HG03575 (cell line): ENCODE measurements at regions not wholly inside any gene's neighbourhood (a gene's known extent, or its start where the extent isn't known, plus 50 kb on each side); places are given as distances from the start of the nearest gene placed in this dataset.

Experiments used
- ATAC-seq: cut with Tn5 transposase; IDR thresholded peaks from one replicate; pipeline ENCODE4 v1.9.1; 2021; ENCODE audit not compliant: unreplicated experiment, insufficient number of reproducible peaks, low FRiP score; ENCODE audit errors: extremely low read depth

DNA sequence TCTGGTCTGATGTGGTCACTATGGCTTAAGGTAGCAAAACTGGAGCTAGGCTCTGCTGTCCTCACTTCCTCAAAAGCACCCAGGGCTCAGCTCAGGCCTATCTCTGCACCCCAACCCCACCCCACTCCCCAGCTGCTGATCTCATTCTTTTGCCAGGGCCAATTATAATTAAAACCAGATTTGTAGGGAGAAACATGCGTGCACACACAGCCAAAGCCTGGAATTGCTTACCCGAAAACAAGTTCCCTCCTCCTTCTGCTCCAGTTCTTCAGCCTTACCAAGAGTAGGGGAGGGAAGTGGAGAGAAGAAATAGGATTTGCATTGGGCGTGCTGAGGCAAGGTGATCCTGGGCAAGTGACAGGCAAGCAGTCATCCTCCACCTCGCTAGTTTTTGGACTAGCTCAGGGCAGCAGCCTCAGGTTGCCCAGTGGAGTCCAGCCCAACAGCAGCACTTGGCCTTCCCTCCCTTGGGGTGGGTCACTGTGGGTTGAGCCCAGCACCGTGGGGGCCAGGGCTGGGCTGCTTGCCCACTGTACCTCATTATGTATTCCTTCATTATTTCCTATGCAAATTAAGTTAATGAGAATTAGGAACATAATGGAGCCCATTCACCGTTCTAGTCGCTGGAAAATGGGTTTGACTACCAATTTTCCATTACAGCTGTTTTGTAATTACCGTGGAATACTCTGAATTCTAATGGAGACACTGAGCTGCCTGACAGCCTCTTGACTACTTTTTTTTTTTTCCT, 199.1 kb upstream of the CELF4 start:
- ATAC-seq: no peak

GRCh38 chr18:37762076-37762621, 196.6 kb upstream of the CELF4 start:
- ATAC-seq: no peak

DNA sequence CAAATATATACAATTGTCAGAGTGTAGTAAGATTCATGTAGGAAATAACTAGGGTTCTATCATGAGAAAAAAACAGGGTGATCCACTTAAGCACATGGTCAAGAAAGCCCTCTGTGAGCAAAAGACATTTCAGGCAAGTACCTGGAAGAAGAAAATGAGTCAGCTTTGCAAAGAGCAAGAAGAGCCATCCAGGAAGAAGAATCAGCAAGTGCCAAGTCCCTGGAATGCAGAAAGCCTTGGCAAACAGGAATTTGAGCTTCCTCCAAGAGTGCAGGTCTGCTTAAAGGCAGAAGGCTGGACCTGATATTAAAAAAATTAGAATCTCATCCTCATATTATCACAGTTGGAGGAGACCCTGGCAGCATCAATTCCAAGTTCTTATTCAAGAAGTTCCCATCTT, 188.5 kb upstream of the CELF4 start:
- ATAC-seq: no peak

GRCh38 chr18:37742436-37742835, 176.8 kb upstream of the CELF4 start:
- ATAC-seq: no peak

- ATAC-seq: no peak
These were observed 175.5 kb upstream of the CELF4 start for GRCh38 chr18:37741032-37741623.

- ATAC-seq: no peak
These were observed 168.8 kb upstream of the CELF4 start for GRCh38 chr18:37734406-37734805.

- no peak for ATAC-seq
These were observed 164.1 kb upstream of the CELF4 start for GRCh38 chr18:37729716-37730115.

- no peak for ATAC-seq
These were observed 158.6 kb upstream of the CELF4 start for GRCh38 chr18:37724206-37724605.

DNA sequence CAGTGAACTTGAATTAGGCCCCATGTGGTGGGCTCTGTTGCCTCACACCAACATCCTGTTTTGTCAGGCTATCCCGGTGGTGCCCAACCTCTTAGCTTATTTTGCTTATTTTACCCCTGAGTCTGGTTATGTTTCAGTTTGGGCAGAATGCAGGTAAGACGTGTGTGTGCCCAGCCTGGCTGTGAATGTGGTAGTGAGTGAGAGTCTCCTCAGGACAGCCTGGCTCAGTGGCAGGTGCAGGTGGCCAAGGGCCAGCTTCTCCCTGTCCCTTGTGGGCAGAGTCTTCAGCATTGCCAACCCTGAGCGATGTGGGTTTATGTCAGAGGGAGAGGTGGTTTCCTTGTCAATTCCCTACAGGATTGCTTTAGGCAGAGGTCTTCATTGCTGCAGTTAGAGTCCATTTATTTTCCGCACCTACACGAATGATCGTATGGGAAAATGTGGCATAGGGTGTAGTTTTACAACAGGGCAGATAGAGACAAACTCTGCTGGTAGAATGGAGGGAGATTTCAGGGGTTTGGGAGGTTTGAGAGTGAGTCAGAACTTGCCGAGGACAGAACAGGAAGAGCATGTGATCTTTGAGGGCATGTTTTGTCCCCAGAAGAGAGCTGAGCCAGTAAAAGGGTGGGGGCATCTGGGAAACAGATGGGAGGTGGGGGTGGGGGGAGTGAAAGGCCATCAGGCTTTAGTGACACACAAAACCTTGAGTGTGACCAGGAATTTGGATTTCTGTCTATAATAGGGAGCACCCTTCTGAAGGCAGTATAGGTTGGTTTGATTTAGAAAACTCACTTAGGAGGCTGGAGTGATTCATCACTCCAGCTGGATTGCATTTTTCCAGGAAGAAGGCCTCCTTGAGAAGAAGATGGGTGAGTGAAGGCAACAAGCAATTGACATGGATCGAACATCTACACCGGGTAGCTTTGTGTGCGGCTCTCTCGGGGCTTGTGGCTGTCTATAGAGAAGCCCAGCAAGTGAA, 156.2 kb upstream of the CELF4 start:
- ATAC-seq: no peak

- ATAC-seq: no peak
These were observed 155.1 kb upstream of the CELF4 start for GRCh38 chr18:37720663-37721062.

GRCh38 chr18:37717656-37718055, 152.1 kb upstream of the CELF4 start:
- no peak for ATAC-seq

DNA sequence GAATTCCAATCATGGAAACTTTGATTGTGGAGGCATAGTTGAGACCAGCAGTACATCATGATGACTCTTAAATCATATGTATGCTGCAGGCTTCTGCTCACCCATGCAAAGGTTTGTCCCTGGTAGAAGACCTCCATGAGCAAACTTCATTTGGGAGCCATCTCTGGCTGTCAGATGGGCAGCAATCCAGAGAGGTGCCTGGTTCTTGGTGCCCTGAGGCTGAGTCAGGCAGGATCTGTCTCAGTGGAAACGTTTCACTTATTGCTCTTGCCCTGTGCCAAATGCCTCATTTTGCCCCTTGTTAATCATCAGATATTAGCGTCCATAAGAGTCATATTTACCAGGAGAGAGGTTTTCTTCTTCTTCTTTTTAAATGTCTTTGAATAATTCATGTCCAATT, 151.5 kb upstream of the CELF4 start:
- no peak for ATAC-seq

GRCh38 chr18:37716106-37716735, 150.6 kb upstream of the CELF4 start:
- ATAC-seq: no peak

GRCh38 chr18:37714691-37715090, 149.1 kb upstream of the CELF4 start:
- no peak for ATAC-seq

DNA sequence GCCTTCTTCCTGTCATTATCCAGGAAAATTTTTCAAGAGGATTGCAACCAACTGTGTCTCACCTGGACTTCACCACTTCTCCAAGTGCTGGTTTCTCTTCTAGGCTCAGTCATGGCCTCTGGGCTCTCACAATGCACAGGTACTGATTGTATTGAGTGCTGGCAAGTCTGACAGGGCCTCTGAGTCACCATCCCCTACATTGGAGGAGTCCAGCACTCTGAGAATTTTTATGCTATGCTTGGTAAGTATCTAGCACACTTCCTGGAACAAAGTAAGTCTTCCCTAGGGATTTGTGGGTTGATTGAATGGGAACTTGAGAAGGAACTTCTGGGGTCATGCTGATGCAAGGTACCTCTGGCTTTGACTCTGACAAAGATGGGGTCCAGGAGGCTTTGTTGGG, 147.2 kb upstream of the CELF4 start:
- no peak for ATAC-seq

DNA sequence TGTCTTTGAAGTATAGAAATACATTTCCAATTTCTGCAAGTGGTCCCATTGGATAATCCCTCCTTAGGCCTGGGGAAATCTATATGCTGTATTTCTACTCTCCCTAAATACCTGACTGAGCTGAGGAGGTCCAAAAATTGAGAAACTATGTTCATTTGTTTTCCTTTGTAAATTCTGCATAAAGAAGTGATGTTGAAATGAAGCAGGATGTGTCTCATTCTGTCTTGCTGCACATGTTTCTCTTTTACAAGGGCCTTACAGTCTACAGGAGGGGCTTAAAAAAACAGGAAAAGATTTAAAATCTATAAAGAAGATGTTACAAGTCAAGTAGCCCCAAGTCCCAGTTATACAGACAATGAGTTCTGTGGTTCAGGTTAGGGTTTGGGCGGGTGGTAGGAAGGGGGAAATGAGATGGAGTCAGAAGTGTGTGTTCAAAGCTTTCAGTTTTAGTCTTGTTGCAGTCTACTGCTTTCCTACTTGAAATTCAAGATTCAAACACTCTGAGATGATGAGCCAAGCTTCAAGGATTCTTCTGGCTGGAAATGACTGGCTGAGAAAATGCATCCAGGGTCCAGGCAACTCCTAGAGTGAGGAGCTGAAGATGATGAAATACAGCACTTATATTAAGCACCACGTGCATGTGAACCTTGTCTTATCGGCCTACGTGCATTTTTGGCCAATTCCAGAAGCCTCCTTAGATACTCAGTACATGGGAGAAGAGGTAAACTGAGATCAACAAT, 146.3 kb upstream of the CELF4 start:
- no peak for ATAC-seq

GRCh38 chr18:37710726-37711125, 145.1 kb upstream of the CELF4 start:
- ATAC-seq: no peak

GRCh38 chr18:37709740-37710139, 144.1 kb upstream of the CELF4 start:
- no peak for ATAC-seq
